HG02798 (cell line): ENCODE measurements at regions not wholly inside any gene's neighbourhood (a gene's known extent, or its start where the extent isn't known, plus 50 kb on each side); places are given as distances from the start of the nearest gene placed in this dataset.
"Not testable (repeated sequence)": the region's sequence is repeated elsewhere in the genome, so short reads cannot be mapped to it uniquely, and the experiment has no call there.

Experiments
- ATAC-seq: cut with Tn5 transposase; IDR thresholded peaks from one replicate; pipeline ENCODE4 v1.9.1; 2021; ENCODE audit warnings: mild to moderate bottlenecking; ENCODE audit not compliant: unreplicated experiment, poor library complexity

DNA sequence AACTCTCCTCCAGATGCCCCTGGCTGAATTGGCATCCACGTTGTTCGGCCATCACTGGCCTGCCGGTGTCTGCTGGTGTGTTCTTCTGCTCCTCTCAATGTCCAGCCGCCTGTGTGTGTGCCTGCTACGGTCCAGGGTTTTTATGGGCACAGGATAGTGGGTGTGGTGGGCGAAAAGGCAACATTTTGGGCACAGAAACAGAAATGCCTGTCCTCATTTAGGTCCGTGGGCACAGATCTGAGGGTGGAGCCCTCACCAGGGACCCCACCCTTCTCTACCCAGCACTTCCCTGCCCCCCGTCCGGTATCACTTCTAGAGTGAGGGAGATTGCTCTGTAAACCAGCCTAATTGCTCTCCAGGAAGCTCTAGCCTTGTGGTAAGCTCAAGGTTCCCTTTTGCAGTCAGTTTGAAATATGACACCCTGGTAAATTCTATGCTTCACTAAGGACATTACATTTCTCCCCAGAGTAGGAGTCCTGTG, 410.1 kb downstream of the MAT2B start:
- ATAC-seq, result peak; percentile 63

DNA sequence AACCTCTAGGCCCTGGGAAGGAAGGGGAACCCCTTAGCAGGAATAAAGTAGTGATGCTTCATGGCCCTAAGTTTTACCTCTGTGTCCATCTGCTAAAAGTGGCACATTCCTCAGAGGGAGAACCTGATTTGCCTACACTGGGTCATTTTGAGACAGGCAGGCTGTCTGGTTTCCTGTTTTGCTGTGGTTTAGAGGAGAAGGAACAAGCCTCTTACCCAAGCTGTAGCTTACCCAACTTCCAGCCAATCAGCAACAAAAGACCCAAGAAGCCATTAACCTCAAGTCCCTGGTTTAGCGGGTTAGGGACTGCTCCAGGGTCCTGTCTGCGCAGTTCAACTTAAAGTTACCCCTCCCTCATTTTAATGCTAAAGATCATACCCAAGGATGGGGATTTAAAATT, 411.0 kb downstream of the MAT2B start:
- ATAC-seq, result peak; percentile 88

GRCh38 chr5:163916861-163917260, 411.4 kb downstream of the MAT2B start:
- no peak for ATAC-seq

DNA sequence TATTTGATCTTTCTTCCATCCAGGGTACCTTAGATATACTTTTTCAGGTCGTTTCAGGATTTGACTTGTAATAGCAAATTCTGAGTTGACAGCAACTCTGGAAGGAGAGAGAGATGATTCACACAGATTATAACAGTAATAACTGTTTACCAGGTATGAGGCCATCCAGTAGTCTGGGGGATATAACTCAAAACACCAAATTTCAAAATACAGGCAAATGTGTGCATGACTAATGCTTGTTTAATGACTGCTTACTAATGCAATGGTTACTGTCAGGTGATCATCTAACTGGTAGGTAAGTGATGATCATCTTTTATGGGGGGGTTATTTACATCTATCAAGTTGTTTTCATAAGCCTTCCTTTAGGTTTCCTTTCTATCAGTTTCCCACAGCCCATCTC, 412.3 kb downstream of the MAT2B start:
- no peak for ATAC-seq

GRCh38 chr5:163934990-163935389, 429.6 kb downstream of the MAT2B start:
- not testable (repeated sequence) for ATAC-seq

GRCh38 chr5:163938595-163938994, 433.2 kb downstream of the MAT2B start:
- no peak for ATAC-seq

DNA sequence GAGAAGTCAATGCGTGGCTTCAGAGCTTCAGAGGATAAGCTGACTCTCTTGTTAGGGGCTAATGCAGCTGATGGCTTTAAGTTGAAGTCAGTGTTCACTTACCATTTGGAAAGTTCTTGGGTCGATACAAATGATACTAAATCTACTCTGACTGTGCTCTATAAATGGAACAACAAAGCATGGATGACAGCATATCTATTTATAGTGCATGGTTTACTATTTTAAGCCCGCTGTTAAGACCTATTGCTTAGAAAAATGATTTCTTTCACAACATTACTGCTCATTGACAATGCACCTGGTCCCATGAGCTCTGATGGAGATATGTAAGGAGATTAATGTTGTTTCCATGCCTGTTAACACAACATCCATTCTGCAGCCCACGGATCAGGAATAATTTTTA, 435.7 kb downstream of the MAT2B start:
- no peak for ATAC-seq

DNA sequence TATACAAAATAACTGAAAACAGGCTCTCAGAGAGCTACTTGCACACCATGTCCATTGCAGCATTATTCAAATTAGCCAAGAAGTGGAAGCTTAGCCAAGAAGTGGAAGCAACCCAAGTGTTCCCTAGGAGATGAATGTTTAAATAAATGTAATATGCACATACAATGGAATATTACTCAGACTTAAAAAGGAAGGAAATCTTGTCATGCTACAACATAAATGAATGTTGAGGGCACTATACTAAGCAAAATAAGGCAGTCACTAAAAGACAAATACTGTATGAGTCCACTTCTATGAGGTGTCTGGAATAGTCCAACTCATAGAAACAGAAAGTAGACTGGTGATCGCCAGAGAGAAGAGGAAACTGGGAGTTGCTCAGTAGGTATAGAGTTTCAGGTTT, 438.1 kb downstream of the MAT2B start:
- no peak for ATAC-seq

GRCh38 chr5:163944738-163945137, 439.3 kb downstream of the MAT2B start:
- ATAC-seq, result no peak

GRCh38 chr5:163947848-163948666, 442.6 kb downstream of the MAT2B start:
- ATAC-seq, result no peak

DNA sequence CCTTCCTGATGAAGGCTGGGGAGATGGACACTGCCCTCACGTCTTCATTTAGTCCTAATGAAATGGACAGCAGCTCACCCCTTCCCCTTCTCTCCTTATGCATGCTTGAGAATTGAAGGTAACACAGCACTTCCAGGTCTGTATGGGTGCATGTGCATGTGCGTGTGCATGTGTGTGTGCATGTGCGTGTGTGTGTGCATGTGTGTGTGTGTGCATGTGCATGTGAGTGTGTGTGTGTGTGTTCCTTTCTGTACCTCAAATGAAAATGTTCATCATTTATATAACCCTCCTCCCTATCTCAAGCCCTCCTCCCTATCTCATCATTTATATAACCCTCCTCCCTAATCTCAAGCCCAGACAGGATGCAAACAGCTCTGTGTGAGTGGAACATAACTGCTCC, 444.8 kb downstream of the MAT2B start:
- no peak for ATAC-seq

GRCh38 chr5:163951069-163951468, 445.6 kb downstream of the MAT2B start:
- no peak for ATAC-seq

DNA sequence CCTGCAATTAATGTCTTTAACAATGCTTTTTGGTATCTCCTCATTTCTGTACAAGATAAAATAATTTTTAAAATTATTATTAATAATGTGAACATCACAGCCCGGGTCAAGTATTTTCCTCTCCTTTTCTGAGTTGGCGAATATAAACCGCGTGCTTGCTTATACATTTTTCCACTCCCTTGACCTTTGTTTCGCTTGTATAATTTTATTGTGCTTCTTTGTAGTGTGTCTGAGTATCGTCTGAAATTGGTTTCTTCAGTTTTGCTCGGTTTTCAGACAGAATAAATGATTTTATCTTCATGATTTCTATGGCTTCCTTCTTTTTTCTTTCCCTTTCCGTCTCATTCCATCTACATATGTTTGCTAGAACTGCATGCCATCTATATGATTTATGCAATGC, 448.5 kb downstream of the MAT2B start:
- ATAC-seq, result no peak

GRCh38 chr5:163961230-163961629, 455.8 kb downstream of the MAT2B start:
- not testable (repeated sequence) for ATAC-seq

DNA sequence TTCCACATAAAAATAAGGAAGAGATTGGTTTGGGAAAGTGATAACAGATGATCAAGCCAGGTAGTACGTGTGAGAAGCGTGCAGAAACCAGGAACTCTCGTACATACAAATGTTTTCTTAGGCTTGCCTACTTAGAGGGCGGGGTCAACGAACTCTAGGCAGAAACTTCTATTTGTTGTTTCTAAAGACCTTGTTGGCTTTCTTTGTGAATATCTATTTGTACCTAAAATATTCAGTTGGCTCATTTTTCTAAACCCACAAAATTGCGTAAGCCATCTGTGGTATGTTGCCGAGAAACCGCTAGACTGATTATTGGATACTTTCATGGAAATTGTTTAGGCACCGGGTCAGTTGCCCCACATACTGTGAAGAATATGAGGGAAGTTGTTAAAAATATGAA, 458.5 kb downstream of the MAT2B start:
- ATAC-seq, result no peak

DNA sequence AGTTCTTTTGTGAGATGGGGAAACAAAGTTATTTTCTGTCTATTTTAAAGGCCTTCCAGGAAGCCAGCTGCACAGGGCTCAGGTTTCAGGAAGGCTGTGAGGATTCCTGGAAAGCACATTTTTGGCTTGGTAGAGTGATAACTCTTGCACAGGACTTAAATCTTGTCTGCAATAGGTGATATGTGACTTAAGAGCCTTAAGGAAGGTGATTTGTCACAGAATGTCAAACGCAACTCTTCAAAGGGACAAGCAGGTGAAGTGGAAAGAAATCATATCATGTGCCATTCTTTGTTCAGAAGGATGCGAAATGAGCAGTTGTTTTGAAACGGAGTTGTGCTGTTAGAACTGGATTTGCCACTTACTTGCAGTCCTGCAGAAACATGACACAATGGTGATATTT, 459.3 kb downstream of the MAT2B start:
- ATAC-seq, result no peak

DNA sequence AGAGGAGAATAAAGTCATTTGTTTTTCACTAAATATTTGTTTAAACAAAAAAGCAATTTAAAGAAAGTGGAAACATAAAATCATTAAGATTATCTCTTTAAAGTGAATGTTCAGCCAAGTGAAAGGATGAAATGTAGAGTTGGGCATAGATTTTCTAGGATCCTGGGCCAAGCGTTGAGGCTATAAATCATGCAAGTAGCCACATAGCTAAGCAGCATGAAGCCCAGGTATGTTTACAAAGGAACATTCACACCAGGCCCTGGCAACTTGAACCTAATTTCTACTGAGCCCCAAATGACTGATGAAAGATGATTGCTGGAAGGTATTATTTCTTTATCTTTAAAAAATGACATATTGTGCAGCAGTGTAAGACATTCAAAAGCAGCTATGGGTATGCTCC, 461.8 kb downstream of the MAT2B start:
- no peak for ATAC-seq

GRCh38 chr5:163968651-163969050, 463.2 kb downstream of the MAT2B start:
- ATAC-seq, result no peak

- no peak for ATAC-seq
Measured at GRCh38 chr5:163976696-163977095, 471.3 kb downstream of the MAT2B start.

- ATAC-seq, result peak; percentile 69
Measured at GRCh38 chr5:163978897-163979296, 473.5 kb downstream of the MAT2B start.

- no peak for ATAC-seq
Measured at GRCh38 chr5:163988566-163988965, 483.1 kb downstream of the MAT2B start.

- no peak for ATAC-seq
Measured at GRCh38 chr5:163993126-163993525, 487.7 kb downstream of the MAT2B start.
